Mammary epithelial cell (primary cell): ENCODE measurements at regions not wholly inside any gene's neighbourhood (a gene's known extent, or its start where the extent isn't known, plus 50 kb on each side); places are given as distances from the start of the nearest gene placed in this dataset.

Source experiments
- EZH2 ChIP-seq: IDR thresholded peaks from 2 replicates; pipeline ENCODE4 v1.6.1; 2012; ENCODE audit warnings: low read length, inconsistent platforms, borderline replicate concordance
- TF ChIP-seq, protein P1 (sequence below), 2 donors: IDR thresholded peaks in 1 of 2; conservative IDR thresholded peaks in 1 of 2; 2 replicates each; pipeline ENCODE4 v1.5.1; 2011 to 2012; ENCODE audit warnings: inconsistent platforms in 2 of 2, low read length in 2 of 2, mild to moderate bottlenecking in 2 of 2, control low read depth in 1 of 2, low read depth in 1 of 2; ENCODE audit not compliant: insufficient read depth in 1 of 2; ENCODE audit errors: extremely low read depth in 1 of 2

DNA sequence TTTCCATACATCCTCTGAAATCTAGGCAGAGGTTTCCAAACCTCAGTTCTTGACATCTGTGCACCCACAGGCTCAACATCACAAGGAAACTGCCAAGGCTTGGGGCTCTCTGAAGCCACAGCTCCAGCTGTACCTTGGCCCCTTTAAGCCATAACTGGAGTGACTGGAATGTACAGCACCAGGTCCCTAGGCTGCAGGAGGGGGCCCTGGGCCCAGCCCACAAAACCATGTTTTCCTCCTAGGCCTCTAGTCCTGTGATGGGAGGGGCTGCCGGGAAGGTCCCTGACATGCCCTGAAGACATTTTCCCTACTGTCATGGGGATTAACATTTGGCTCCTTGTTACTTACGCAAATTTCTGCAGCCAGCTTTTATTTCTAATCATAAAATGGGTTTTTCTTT is 1093.0 kb upstream of the PCDH9 start:
- TF ChIP-seq, protein P1, sequence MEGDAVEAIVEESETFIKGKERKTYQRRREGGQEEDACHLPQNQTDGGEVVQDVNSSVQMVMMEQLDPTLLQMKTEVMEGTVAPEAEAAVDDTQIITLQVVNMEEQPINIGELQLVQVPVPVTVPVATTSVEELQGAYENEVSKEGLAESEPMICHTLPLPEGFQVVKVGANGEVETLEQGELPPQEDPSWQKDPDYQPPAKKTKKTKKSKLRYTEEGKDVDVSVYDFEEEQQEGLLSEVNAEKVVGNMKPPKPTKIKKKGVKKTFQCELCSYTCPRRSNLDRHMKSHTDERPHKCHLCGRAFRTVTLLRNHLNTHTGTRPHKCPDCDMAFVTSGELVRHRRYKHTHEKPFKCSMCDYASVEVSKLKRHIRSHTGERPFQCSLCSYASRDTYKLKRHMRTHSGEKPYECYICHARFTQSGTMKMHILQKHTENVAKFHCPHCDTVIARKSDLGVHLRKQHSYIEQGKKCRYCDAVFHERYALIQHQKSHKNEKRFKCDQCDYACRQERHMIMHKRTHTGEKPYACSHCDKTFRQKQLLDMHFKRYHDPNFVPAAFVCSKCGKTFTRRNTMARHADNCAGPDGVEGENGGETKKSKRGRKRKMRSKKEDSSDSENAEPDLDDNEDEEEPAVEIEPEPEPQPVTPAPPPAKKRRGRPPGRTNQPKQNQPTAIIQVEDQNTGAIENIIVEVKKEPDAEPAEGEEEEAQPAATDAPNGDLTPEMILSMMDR (conservative IDR thresholded peaks at IDR 0.05 in 1 of 2, IDR thresholded peaks at IDR 0.05 in 1 of 2; ENCODE audit: extremely low read depth in 1 of 2, insufficient read depth in 1 of 2, low read depth in 1 of 2, low read length in 2 of 2), result no peak
- no peak for TF ChIP-seq EZH2
